GM12874 (cell line): ENCODE measurements at regions not wholly inside any gene's neighbourhood (a gene's known extent, or its start where the extent isn't known, plus 50 kb on each side); places are given as distances from the start of the nearest gene placed in this dataset.

Experiments used
- TF ChIP-seq, protein P1 (sequence below): IDR thresholded peaks from 2 replicates; pipeline ENCODE4 v1.5.1; 2011; ENCODE audit warnings: low read depth, mild to moderate bottlenecking, control low read depth, low read length, moderate library complexity; ENCODE audit not compliant: insufficient read depth

DNA sequence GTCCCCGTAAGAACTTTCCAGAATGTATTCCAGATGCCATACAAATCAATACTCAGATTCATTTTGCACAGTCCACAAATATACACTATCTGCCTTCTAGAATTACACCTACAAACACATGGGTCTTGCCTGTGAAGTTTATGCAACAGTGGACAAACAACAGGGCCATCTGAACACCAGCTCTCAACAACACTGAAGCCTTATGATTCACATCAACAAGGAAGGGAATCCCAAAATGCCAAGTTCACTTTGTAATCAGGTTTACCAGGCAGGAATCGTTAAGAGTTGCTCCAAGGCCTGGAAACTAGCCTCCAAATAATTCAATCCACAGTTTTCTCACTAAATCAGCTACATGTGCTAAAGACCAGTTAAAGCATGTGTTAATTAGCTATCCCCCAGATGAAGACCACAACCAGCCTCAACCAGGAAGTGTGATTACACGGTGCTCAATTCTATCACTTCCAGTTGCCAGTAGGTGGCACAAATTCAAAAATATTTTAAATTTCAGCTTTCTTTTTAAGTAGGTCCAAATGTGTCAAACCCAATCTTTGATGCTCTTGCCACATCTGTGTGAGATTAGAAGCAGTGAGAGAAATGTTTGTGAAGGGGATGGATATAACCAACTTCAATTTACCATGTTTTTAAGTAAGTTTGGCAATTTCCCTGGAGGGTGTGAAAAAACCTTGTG is 139.1 kb upstream of the BDNF start:
- TF ChIP-seq, protein P1, sequence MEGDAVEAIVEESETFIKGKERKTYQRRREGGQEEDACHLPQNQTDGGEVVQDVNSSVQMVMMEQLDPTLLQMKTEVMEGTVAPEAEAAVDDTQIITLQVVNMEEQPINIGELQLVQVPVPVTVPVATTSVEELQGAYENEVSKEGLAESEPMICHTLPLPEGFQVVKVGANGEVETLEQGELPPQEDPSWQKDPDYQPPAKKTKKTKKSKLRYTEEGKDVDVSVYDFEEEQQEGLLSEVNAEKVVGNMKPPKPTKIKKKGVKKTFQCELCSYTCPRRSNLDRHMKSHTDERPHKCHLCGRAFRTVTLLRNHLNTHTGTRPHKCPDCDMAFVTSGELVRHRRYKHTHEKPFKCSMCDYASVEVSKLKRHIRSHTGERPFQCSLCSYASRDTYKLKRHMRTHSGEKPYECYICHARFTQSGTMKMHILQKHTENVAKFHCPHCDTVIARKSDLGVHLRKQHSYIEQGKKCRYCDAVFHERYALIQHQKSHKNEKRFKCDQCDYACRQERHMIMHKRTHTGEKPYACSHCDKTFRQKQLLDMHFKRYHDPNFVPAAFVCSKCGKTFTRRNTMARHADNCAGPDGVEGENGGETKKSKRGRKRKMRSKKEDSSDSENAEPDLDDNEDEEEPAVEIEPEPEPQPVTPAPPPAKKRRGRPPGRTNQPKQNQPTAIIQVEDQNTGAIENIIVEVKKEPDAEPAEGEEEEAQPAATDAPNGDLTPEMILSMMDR = peak; percentile 19; the same call in 1 of the 2 replicates

DNA sequence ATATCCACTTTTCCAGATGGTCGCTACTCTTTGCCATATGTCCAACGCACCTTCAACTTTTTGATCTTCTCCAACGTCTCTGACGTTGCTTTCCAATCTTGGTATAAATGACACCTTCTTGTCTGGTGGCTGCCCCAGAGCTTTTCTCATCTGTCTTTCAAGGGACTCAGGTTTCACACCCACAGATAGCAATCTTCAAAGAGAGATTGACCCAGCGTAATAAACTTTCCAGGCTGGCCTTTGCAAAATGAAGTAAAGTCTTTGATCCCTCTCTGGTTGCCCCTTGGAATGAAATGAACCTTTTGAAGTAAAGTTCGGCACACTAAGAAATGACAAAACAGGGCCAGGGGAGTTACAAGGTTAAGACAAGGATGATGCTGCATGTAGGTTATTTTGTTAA is 138.4 kb upstream of the BDNF start:
- TF ChIP-seq, protein P1 = no peak

DNA sequence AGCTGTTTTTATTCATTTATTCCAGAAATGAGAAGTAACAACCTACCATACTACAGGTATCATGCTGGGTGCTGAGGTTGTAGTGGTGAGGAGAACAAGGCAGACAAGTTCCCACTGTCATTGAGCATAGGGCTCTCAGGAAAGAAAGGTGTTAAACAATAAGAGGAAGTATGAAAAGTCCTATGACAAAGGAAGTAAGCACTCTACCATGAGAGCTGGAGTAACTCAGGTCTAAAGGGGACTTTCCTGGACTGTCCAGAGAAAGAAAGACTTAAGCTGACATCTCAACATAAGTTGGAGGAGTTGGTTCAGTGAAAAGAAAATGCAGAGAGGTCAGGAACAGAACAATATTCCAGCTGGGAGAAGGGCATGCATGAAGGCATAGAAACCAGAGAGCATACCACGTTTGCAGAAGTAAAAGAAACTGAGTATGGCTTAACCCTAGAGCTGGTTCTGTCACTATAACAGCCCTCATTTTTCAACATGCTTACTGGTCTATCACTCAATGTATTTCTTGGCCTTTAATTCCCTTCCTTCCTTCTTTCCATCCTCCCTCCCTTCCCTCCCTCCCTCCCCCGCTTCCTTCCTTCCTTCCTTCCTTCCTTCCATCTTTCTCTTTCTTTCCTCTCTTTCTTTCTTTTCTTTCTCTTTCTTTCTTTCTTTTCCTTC is 137.8 kb upstream of the BDNF start:
- TF ChIP-seq, protein P1 = no peak

DNA sequence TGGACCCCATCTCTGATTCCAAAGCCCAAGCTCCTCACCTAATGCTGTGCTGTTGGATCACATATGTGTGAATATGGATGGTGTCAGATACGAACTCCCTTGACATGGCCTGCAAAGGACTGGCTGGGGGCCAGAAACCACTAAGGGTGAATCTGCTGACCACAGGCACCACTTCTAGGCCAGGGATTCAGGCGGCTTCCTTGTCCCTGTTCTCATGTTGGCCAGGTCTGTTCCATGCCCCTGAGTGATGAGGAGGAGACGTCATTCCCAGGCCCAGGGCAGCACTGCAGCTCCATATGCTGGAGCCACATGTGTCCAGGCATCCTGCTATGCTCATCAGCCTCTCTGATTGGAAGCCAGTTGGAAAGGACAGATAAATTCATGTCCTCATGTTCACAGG is 130.0 kb upstream of the BDNF start:
- TF ChIP-seq, protein P1 = no peak

DNA sequence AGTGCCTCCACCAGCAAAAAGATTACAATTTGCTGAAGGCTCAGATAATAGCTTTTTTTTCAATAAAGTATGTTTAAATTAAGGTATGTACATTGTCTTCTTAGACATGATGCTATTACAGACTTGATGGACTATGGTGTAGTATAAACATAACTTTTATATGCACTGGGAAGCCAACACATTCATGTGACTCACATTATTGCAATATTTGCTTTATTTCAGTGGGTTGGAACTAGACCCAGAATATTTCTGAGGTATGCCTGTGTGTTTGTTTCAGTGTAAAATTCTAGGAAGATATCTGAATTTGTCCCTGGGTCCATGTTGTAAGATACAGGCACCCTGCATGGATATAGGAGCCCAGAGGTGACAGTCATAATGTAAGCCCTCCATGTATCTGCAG is 120.0 kb upstream of the BDNF start:
- TF ChIP-seq, protein P1 = no peak

DNA sequence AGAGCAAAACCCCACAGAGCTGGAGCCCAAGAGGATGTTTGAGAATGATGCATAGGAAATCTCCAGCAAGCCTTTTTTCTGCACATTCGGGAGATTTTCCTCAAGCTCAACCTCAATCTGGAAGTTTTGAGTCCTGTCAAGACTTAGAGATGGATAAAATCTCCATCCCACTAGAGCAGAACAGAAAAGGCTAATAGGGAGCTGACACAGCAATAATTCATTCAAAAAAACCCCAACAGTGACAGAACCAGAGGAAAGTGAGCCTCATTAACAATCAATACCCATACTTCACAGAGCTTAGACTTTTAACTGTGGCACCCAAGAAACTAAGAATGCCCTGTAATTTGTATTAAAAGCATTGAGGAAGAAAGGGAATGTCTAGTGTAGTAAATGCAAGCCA is 115.9 kb upstream of the BDNF start:
- TF ChIP-seq, protein P1 = no peak

DNA sequence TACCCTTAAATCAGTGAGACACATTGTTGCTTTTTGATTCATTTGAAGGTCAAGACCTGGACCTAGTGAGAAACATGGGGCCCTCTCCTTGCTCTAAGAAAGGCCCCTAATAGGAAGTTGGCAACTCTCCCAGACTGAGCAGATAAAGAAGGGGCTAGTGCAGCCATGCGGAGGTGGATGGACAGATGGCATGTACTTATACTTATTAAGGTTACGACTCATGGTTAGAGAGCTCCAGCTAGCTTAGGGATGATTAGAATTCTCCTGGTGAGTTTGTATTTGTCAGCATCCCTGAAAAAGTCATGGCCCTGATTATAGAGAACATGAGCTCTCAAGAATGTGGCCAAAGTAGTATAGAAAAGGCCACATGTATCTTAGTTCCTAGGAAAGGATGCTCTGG is 112.1 kb upstream of the BDNF start:
- TF ChIP-seq, protein P1 = no peak
